Type B pancreatic cell (in vitro differentiated cells): ENCODE measurements at regions not wholly inside any gene's neighbourhood (a gene's known extent, or its start where the extent isn't known, plus 50 kb on each side); places are given as distances from the start of the nearest gene placed in this dataset.

Experiments
- DNase-seq: peaks from one replicate; pipeline ENCODE4 v3.0.0; 2021; ENCODE audit warnings: mixed read lengths; ENCODE audit not compliant: unreplicated experiment; ENCODE audit errors: extremely low spot score
- H3K27ac Mint-ChIP-seq: 2 replicates; pipeline ENCODE4 v1.8.0; 2021; ENCODE audit warnings: mild to moderate bottlenecking, mixed read lengths
- H3K27me3 Mint-ChIP-seq: 2 replicates; pipeline ENCODE4 v1.8.0; 2021; ENCODE audit warnings: mixed read lengths
- H3K36me3 Mint-ChIP-seq: 2 replicates; pipeline ENCODE4 v1.8.0; 2021; ENCODE audit warnings: mixed read lengths
- H3K4me1 Mint-ChIP-seq: one replicate; pipeline ENCODE4 v1.8.0; 2021; ENCODE audit warnings: mixed read lengths; ENCODE audit not compliant: unreplicated experiment
- H3K4me3 Mint-ChIP-seq: 2 replicates; pipeline ENCODE4 v1.8.0; 2021; ENCODE audit warnings: mild to moderate bottlenecking, mixed read lengths
- H3K9me3 Mint-ChIP-seq: 2 replicates; pipeline ENCODE4 v1.8.0; 2021; ENCODE audit warnings: mixed read lengths
- CTCF ChIP-seq: fragments of 200-600 bp; sonication (generic); conservative IDR thresholded peaks from 2 replicates; pipeline ENCODE4 v1.5.0; 2021; ENCODE audit warnings: antibody characterized with exemption, mild to moderate bottlenecking

GRCh38 chr2:118527571-118527970, 319.9 kb downstream of the EN1 start:
- Mint-ChIP-seq H3K27ac (no peak overlapping the region), H3K4me3 (no peak overlapping the region), H3K9me3 (no peaks in the 10 kb centered on the region), H3K4me1 (no peaks in the 10 kb centered on the region), H3K27me3 (peaks cover 50% of the 10 kb centered on the region), H3K36me3 (no peaks in the 10 kb centered on the region)
- TF ChIP-seq CTCF = no peak
- no peak for DNase-seq

GRCh38 chr2:118525346-118525745, 322.1 kb downstream of the EN1 start:
- Mint-ChIP-seq H3K27ac (no peak overlapping the region), H3K36me3 (no peaks in the 10 kb centered on the region), H3K27me3 (peaks cover 48% of the 10 kb centered on the region), H3K4me1 (no peaks in the 10 kb centered on the region), H3K4me3 (no peak overlapping the region), H3K9me3 (no peaks in the 10 kb centered on the region)
- no peak for TF ChIP-seq CTCF
- DNase-seq = no peak

- H3K36me3 Mint-ChIP-seq = no peaks in the 10 kb centered on the region
- no peak overlapping the region for H3K27ac Mint-ChIP-seq
- H3K27me3 Mint-ChIP-seq = peaks cover 46% of the 10 kb centered on the region
- DNase-seq = no peak
- TF ChIP-seq CTCF = no peak
- no peaks in the 10 kb centered on the region for H3K9me3 Mint-ChIP-seq
- no peak overlapping the region for H3K4me3 Mint-ChIP-seq
- H3K4me1 Mint-ChIP-seq = no peaks in the 10 kb centered on the region
Observed at GRCh38 chr2:118524911-118525310, 322.5 kb downstream of the EN1 start.

- no peak for DNase-seq
- Mint-ChIP-seq H3K36me3 (no peaks in the 10 kb centered on the region), H3K4me3 (no peak overlapping the region), H3K4me1 (no peaks in the 10 kb centered on the region), H3K27me3 (peaks cover 44% of the 10 kb centered on the region), H3K27ac (no peak overlapping the region), H3K9me3 (no peaks in the 10 kb centered on the region)
- no peak for TF ChIP-seq CTCF
Observed at GRCh38 chr2:118523761-118524160, 323.7 kb downstream of the EN1 start.

GRCh38 chr2:118521960-118522359, 325.5 kb downstream of the EN1 start:
- no peaks in the 10 kb centered on the region for H3K9me3 Mint-ChIP-seq
- H3K4me3 Mint-ChIP-seq = no peak overlapping the region
- no peaks in the 10 kb centered on the region for H3K4me1 Mint-ChIP-seq
- no peaks in the 10 kb centered on the region for H3K36me3 Mint-ChIP-seq
- no peak for TF ChIP-seq CTCF
- H3K27me3 Mint-ChIP-seq = peaks cover 30% of the 10 kb centered on the region
- DNase-seq = no peak
- no peak overlapping the region for H3K27ac Mint-ChIP-seq

- no peak for DNase-seq
- no peak overlapping the region for H3K27ac Mint-ChIP-seq
- no peaks in the 10 kb centered on the region for H3K4me1 Mint-ChIP-seq
- peaks cover 25% of the 10 kb centered on the region for H3K27me3 Mint-ChIP-seq
- H3K4me3 Mint-ChIP-seq = no peak overlapping the region
- no peaks in the 10 kb centered on the region for H3K9me3 Mint-ChIP-seq
- no peaks in the 10 kb centered on the region for H3K36me3 Mint-ChIP-seq
- TF ChIP-seq CTCF = no peak
Observed at GRCh38 chr2:118521272-118521671, 326.2 kb downstream of the EN1 start.
